Sigmoid colon (tissue), 6 donors: ENCODE measurements at regions not wholly inside any gene's neighbourhood (a gene's known extent, or its start where the extent isn't known, plus 50 kb on each side); places are given as distances from the start of the nearest gene placed in this dataset.

Experiments
- DNase-seq: peaks from one replicate; pipeline ENCODE4 v3.0.0-alpha.2; 2019
- H3K27ac ChIP-seq, 4 donors: fragments of 200-600 bp; sonication (generic); one replicate each; pipeline ENCODE4 v1.5.1; 2016 to 2019; ENCODE audit warnings: mild to moderate bottlenecking in 1 of 4
- H3K27me3 ChIP-seq, 3 donors: fragments of 200-600 bp; sonication (generic); one replicate each; pipeline ENCODE4 v1.5.1; 2019; ENCODE audit warnings: mild to moderate bottlenecking in 1 of 3
- H3K36me3 ChIP-seq, 4 donors: fragments of 200-600 bp; sonication (generic); one replicate each; pipeline ENCODE4 v1.5.1; 2016 to 2019
- H3K4me1 ChIP-seq, 4 donors: fragments of 200-600 bp; sonication (generic); one replicate each; pipeline ENCODE4 v1.5.1; 2017 to 2019
- H3K4me3 ChIP-seq, 4 donors: fragments of 200-600 bp; sonication (generic); one replicate each; pipeline ENCODE4 v1.5.1; 2017 to 2019; ENCODE audit warnings: mild to moderate bottlenecking in 2 of 4, moderate library complexity in 1 of 4
- H3K9me3 ChIP-seq, 4 donors: fragments of 200-600 bp in 3 of 4; sonication (generic) in 3 of 4; one replicate each; pipeline versions ENCODE4 v1.5.1 to v1.6.1; 2013 to 2019
- CTCF ChIP-seq, 4 experiments: fragments of 450-650 bp in 3 of 4; fragments of 200-600 bp in 1 of 4; IDR thresholded peaks; one replicate each; pipeline ENCODE4 v1.5.1; 2016 to 2019; ENCODE audit warnings: antibody characterized with exemption in 4 of 4, mild to moderate bottlenecking in 3 of 4, moderate library complexity in 2 of 4
- EP300 ChIP-seq, 4 donors: sonication (generic); formaldehyde crosslinking; IDR thresholded peaks; one replicate each; pipeline ENCODE4 v1.6.1; 2017; ENCODE audit warnings: antibody characterized with exemption in 4 of 4
- POLR2A ChIP-seq, 2 donors: fragments of 450-650 bp; IDR thresholded peaks; one replicate each; pipeline ENCODE4 v1.6.1; 2016; ENCODE audit warnings: antibody characterized with exemption in 2 of 2, mild to moderate bottlenecking in 2 of 2, moderate library complexity in 2 of 2
- POLR2AphosphoS5 ChIP-seq, 4 donors: sonication (generic); formaldehyde crosslinking; IDR thresholded peaks; one replicate each; pipeline ENCODE4 v1.6.1; 2017; ENCODE audit warnings: antibody characterized with exemption in 4 of 4
- WGBS, 2 donors: extraction: QIAGEN DNeasy Blood & Tissue Kit; methylation state at CpG; one replicate each; pipeline ENCODE4 v1.1.7; 2013; 5-methylcytosine and 5-hydroxymethylcytosine counted together
- intact Hi-C: fragments of 100-400 bp; cut with DNase I; formaldehyde crosslinking; loops from one replicate; pipeline ENCODE4 v1.15.1; 2023
- donor health status: healthy with polysubstance abuse.
- donor health status: healthy.

GRCh38 chr11:130674686-130675308, 226.4 kb downstream of the ADAMTS15 start:
- intact Hi-C loops, result loop anchor here (5.0 to 10.0 kb wide), 4 partner anchors 37 to 220 kb away; no protein-coding TSS in a partner anchor
- TF ChIP-seq CTCF (IDR thresholded peaks at IDR 0.05), result no peak
- TF ChIP-seq POLR2AphosphoS5 (IDR thresholded peaks at IDR 0.05), result no peak
- TF ChIP-seq POLR2A (IDR thresholded peaks at IDR 0.05), result no peak
- TF ChIP-seq EP300 (IDR thresholded peaks at IDR 0.05), result no peak
- Histone ChIP-seq H3K4me1 (peaks cover 0 to 81% (median 75%) of the 10 kb centered on the region in 4 donors), H3K36me3 (no peaks in the 10 kb centered on the region), H3K4me3 (no peak overlapping the region), H3K27me3 (no peaks in the 10 kb centered on the region), H3K9me3 (peaks cover 0 to 12% (median 7%) of the 10 kb centered on the region in 4 donors), H3K27ac (peak overlapping the region; percentile 72 to 87 (median 82))
- WGBS, 2 donors, result 86 to 91% methylated on average over 5 of the region's 5 CpGs
- no peak for DNase-seq

- Histone ChIP-seq H3K4me3 (no peak overlapping the region), H3K27ac (peak overlapping the region; percentile 72 to 87 (median 82)), H3K36me3 (no peaks in the 10 kb centered on the region), H3K4me1 (peaks cover 0 to 75% (median 73%) of the 10 kb centered on the region in 4 donors), H3K9me3 (peaks cover 0 to 14% (median 7%) of the 10 kb centered on the region in 4 donors), H3K27me3 (no peaks in the 10 kb centered on the region)
- TF ChIP-seq POLR2AphosphoS5 (IDR thresholded peaks at IDR 0.05) (peak in 3 of 4 donors; percentile 40 to 60 (median 48)), EP300 (IDR thresholded peaks at IDR 0.05) (no peak), CTCF (IDR thresholded peaks at IDR 0.05) (no peak), POLR2A (IDR thresholded peaks at IDR 0.05) (no peak)
- peak; percentile 92 for DNase-seq
- intact Hi-C loops, result loop anchor here (5.0 to 10.0 kb wide), 2 partner anchors 147 to 219 kb away; no protein-coding TSS in a partner anchor
- WGBS, 2 donors, result 70 to 89% methylated on average over 10 of the region's 10 CpGs
These were observed 227.0 kb downstream of the ADAMTS15 start for GRCh38 chr11:130675371-130675821.

- DNase-seq, result no peak
- H3K9me3 ChIP-seq, result peaks cover 0 to 14% (median 7%) of the 10 kb centered on the region in 4 donors
- TF ChIP-seq POLR2AphosphoS5 (IDR thresholded peaks at IDR 0.05), result no peak
- TF ChIP-seq EP300 (IDR thresholded peaks at IDR 0.05), result no peak
- no peak for TF ChIP-seq CTCF (IDR thresholded peaks at IDR 0.05)
- no peak for TF ChIP-seq POLR2A (IDR thresholded peaks at IDR 0.05)
- peak overlapping the region; percentile 72 to 87 (median 82) for H3K27ac ChIP-seq
- H3K4me1 ChIP-seq, result peaks cover 0 to 70% (median 67%) of the 10 kb centered on the region in 4 donors
- no peaks in the 10 kb centered on the region for H3K27me3 ChIP-seq
- intact Hi-C loops, result loop anchor here (5.0 to 10.0 kb wide), 2 partner anchors 146 to 219 kb away; no protein-coding TSS in a partner anchor
- no peaks in the 10 kb centered on the region for H3K36me3 ChIP-seq
- H3K4me3 ChIP-seq, result no peak overlapping the region
- 86 to 97% methylated on average over 1 of the region's 1 CpG for WGBS, 2 donors
These were observed 227.5 kb downstream of the ADAMTS15 start for GRCh38 chr11:130675917-130676316.

DNA sequence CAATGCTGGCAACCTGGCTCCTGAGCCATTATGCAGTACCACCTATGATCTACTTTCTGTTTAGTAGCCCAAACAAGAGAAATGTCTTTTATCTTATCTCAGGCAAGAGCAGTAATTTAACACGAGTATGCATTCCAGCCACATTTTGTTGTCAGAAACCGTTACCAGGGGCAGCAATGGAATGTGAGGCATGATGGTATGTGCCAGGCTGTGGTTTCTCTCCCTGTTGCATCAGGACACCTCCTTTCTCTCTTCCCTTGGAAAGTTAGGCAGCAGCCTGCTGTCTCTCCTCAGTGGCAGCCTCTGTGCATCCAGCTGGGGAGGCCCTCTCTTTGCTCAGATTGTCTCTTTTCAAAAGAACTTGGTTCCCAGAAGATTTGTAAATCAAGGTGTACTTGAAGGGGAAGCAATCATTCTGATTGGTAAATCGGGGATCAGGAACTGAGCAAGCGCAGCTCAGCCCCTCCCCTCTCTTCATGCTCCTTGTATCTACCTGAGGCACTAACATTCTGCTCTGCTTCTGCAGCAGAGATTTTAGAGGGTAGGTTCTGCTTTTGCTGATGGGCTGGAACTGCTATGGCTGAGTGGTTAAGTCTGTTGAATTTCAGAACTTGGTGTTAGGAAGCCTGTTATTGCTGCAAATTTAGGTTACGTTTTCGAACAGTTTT, 229.2 kb downstream of the ADAMTS15 start:
- no peaks in the 10 kb centered on the region for H3K27me3 ChIP-seq
- TF ChIP-seq POLR2AphosphoS5 (IDR thresholded peaks at IDR 0.05) (no peak), CTCF (IDR thresholded peaks at IDR 0.05) (no peak), POLR2A (IDR thresholded peaks at IDR 0.05) (no peak), EP300 (IDR thresholded peaks at IDR 0.05) (no peak)
- DNase-seq, result no peak
- H3K36me3 ChIP-seq, result no peaks in the 10 kb centered on the region
- peak overlapping the region in 3 of 4 donors; percentile 78 to 87 (median 85) for H3K27ac ChIP-seq
- H3K9me3 ChIP-seq, result peaks cover 0 to 14% (median 7%) of the 10 kb centered on the region in 4 donors
- H3K4me1 ChIP-seq, result peaks cover 0 to 53% (median 50%) of the 10 kb centered on the region in 4 donors
- 82% methylated on average over 6 of the region's 6 CpGs for WGBS, 2 donors
- intact Hi-C loops, result loop anchor here (5.0 to 10.0 kb wide), 2 partner anchors 145 to 217 kb away; no protein-coding TSS in a partner anchor
- H3K4me3 ChIP-seq, result no peak overlapping the region
